ENCODE measurements at regions not wholly inside any gene's neighbourhood (a gene's known extent, or its start where the extent isn't known, plus 50 kb on each side); places are given as distances from the start of the nearest gene placed in this dataset.

- TF ChIP-seq CHD7 (IDR thresholded peaks at IDR 0.05; ENCODE audit: insufficient replicate concordance, low read length): no peak
Measured at GRCh38 chr4:155578219-155578618, 88.4 kb upstream of the GUCY1A1 start (continued).

All from H1 (cell line).